ENCODE measurements at regions not wholly inside any gene's neighbourhood (a gene's known extent, or its start where the extent isn't known, plus 50 kb on each side); places are given as distances from the start of the nearest gene placed in this dataset.

GRCh38 chr3:151935446-151935845, 62.0 kb downstream of the SUCNR1 start:
- DNase-seq (ENCODE audit: insufficient read length, low spot score) (no peak), FAIRE-seq (no peak)

GRCh38 chr3:151940481-151940880, 67.0 kb downstream of the SUCNR1 start:
- DNase-seq (ENCODE audit: insufficient read length, low spot score) (no peak), FAIRE-seq (no peak)
- TF ChIP-seq POLR2AphosphoS5 (IDR thresholded peaks at IDR 0.05; ENCODE audit: low read depth, low read length) (no peak), POLR2A (IDR thresholded peaks at IDR 0.05; ENCODE audit: low read depth, low read length) (no peak), TAF1 (IDR thresholded peaks at IDR 0.05; ENCODE audit: low read depth, low read length) (no peak), POU2F2 (IDR thresholded peaks at IDR 0.05; ENCODE audit: low read depth, low read length) (no peak), PAX5 (IDR thresholded peaks at IDR 0.05; ENCODE audit: insufficient read depth, low read length, severe bottlenecking) (no peak), SPI1 (IDR thresholded peaks at IDR 0.05; ENCODE audit: low read depth, low read length) (no peak)

More at GRCh38 chr3:151935446-151935845, 62.0 kb downstream of the SUCNR1 start:
- TF ChIP-seq POLR2A (IDR thresholded peaks at IDR 0.05; ENCODE audit: low read depth, low read length) (no peak), POLR2AphosphoS5 (IDR thresholded peaks at IDR 0.05; ENCODE audit: low read depth, low read length) (no peak), POU2F2 (IDR thresholded peaks at IDR 0.05; ENCODE audit: low read depth, low read length) (no peak), SPI1 (IDR thresholded peaks at IDR 0.05; ENCODE audit: low read depth, low read length) (no peak), TAF1 (IDR thresholded peaks at IDR 0.05; ENCODE audit: low read depth, low read length) (no peak), PAX5 (IDR thresholded peaks at IDR 0.05; ENCODE audit: insufficient read depth, low read length, severe bottlenecking) (no peak)

GRCh38 chr3:151943539-151943938, 70.1 kb downstream of the SUCNR1 start:
- FAIRE-seq (no peak), DNase-seq (ENCODE audit: insufficient read length, low spot score) (no peak)
- TF ChIP-seq TAF1 (IDR thresholded peaks at IDR 0.05; ENCODE audit: low read depth, low read length) = no peak
- no peak for TF ChIP-seq POLR2AphosphoS5 (IDR thresholded peaks at IDR 0.05; ENCODE audit: low read depth, low read length)
- no peak for TF ChIP-seq PAX5 (IDR thresholded peaks at IDR 0.05; ENCODE audit: insufficient read depth, low read length, severe bottlenecking)
- TF ChIP-seq SPI1 (IDR thresholded peaks at IDR 0.05; ENCODE audit: low read depth, low read length) = no peak
- no peak for TF ChIP-seq POU2F2 (IDR thresholded peaks at IDR 0.05; ENCODE audit: low read depth, low read length)
- no peak for TF ChIP-seq POLR2A (IDR thresholded peaks at IDR 0.05; ENCODE audit: low read depth, low read length)

GRCh38 chr3:151944356-151944755, 70.9 kb downstream of the SUCNR1 start:
- DNase-seq (ENCODE audit: insufficient read length, low spot score) (no peak), FAIRE-seq (no peak)
- no peak for TF ChIP-seq POLR2A (IDR thresholded peaks at IDR 0.05; ENCODE audit: low read depth, low read length)
- TF ChIP-seq SPI1 (IDR thresholded peaks at IDR 0.05; ENCODE audit: low read depth, low read length) = no peak
- TF ChIP-seq TAF1 (IDR thresholded peaks at IDR 0.05; ENCODE audit: low read depth, low read length) = no peak
- no peak for TF ChIP-seq POLR2AphosphoS5 (IDR thresholded peaks at IDR 0.05; ENCODE audit: low read depth, low read length)
- TF ChIP-seq POU2F2 (IDR thresholded peaks at IDR 0.05; ENCODE audit: low read depth, low read length) = no peak
- TF ChIP-seq PAX5 (IDR thresholded peaks at IDR 0.05; ENCODE audit: insufficient read depth, low read length, severe bottlenecking) = no peak

GRCh38 chr3:151946606-151947005, 73.2 kb downstream of the SUCNR1 start:
- no peak for DNase-seq (ENCODE audit: insufficient read length, low spot score)
- no peak for FAIRE-seq

GRCh38 chr3:151949706-151950105, 76.3 kb downstream of the SUCNR1 start:
- peak; percentile 31 for FAIRE-seq
- no peak for DNase-seq (ENCODE audit: insufficient read length, low spot score)
- no peak for TF ChIP-seq POU2F2 (IDR thresholded peaks at IDR 0.05; ENCODE audit: low read depth, low read length)
- TF ChIP-seq SPI1 (IDR thresholded peaks at IDR 0.05; ENCODE audit: low read depth, low read length) = no peak
- no peak for TF ChIP-seq PAX5 (IDR thresholded peaks at IDR 0.05; ENCODE audit: insufficient read depth, low read length, severe bottlenecking)
- no peak for TF ChIP-seq TAF1 (IDR thresholded peaks at IDR 0.05; ENCODE audit: low read depth, low read length)

More at GRCh38 chr3:151946606-151947005, 73.2 kb downstream of the SUCNR1 start:
- TF ChIP-seq TAF1 (IDR thresholded peaks at IDR 0.05; ENCODE audit: low read depth, low read length) (no peak), POU2F2 (IDR thresholded peaks at IDR 0.05; ENCODE audit: low read depth, low read length) (no peak), POLR2A (IDR thresholded peaks at IDR 0.05; ENCODE audit: low read depth, low read length) (no peak)

- DNase-seq (ENCODE audit: insufficient read length, low spot score) = no peak
- no peak for FAIRE-seq
- TF ChIP-seq PAX5 (IDR thresholded peaks at IDR 0.05; ENCODE audit: insufficient read depth, low read length, severe bottlenecking) (no peak), TAF1 (IDR thresholded peaks at IDR 0.05; ENCODE audit: low read depth, low read length) (no peak), POLR2A (IDR thresholded peaks at IDR 0.05; ENCODE audit: low read depth, low read length) (no peak), SPI1 (IDR thresholded peaks at IDR 0.05; ENCODE audit: low read depth, low read length) (no peak), POU2F2 (IDR thresholded peaks at IDR 0.05; ENCODE audit: low read depth, low read length) (no peak), POLR2AphosphoS5 (IDR thresholded peaks at IDR 0.05; ENCODE audit: low read depth, low read length) (no peak)
These were observed 81.9 kb downstream of the SUCNR1 start for GRCh38 chr3:151955356-151955755.

GRCh38 chr3:151960961-151961580, 87.6 kb downstream of the SUCNR1 start:
- TF ChIP-seq POU2F2 (IDR thresholded peaks at IDR 0.05; ENCODE audit: low read depth, low read length) (no peak), PAX5 (IDR thresholded peaks at IDR 0.05; ENCODE audit: insufficient read depth, low read length, severe bottlenecking) (no peak), POLR2AphosphoS5 (IDR thresholded peaks at IDR 0.05; ENCODE audit: low read depth, low read length) (no peak), SPI1 (IDR thresholded peaks at IDR 0.05; ENCODE audit: low read depth, low read length) (no peak), TAF1 (IDR thresholded peaks at IDR 0.05; ENCODE audit: low read depth, low read length) (no peak), POLR2A (IDR thresholded peaks at IDR 0.05; ENCODE audit: low read depth, low read length) (no peak)
- DNase-seq (ENCODE audit: insufficient read length, low spot score) = no peak
- no peak for FAIRE-seq

- no peak for TF ChIP-seq SPI1 (IDR thresholded peaks at IDR 0.05; ENCODE audit: low read depth, low read length)
- no peak for TF ChIP-seq POU2F2 (IDR thresholded peaks at IDR 0.05; ENCODE audit: low read depth, low read length)
- no peak for TF ChIP-seq PAX5 (IDR thresholded peaks at IDR 0.05; ENCODE audit: insufficient read depth, low read length, severe bottlenecking)
- TF ChIP-seq POLR2A (IDR thresholded peaks at IDR 0.05; ENCODE audit: low read depth, low read length) = no peak
- FAIRE-seq (no peak), DNase-seq (ENCODE audit: insufficient read length, low spot score) (no peak)
These were observed 88.9 kb downstream of the SUCNR1 start for GRCh38 chr3:151962352-151962751.

GRCh38 chr3:151962912-151963311, 89.5 kb downstream of the SUCNR1 start:
- DNase-seq (ENCODE audit: insufficient read length, low spot score) (no peak), FAIRE-seq (no peak)
- TF ChIP-seq POLR2A (IDR thresholded peaks at IDR 0.05; ENCODE audit: low read depth, low read length) = no peak
- TF ChIP-seq TAF1 (IDR thresholded peaks at IDR 0.05; ENCODE audit: low read depth, low read length) = no peak
- no peak for TF ChIP-seq POLR2AphosphoS5 (IDR thresholded peaks at IDR 0.05; ENCODE audit: low read depth, low read length)
- TF ChIP-seq POU2F2 (IDR thresholded peaks at IDR 0.05; ENCODE audit: low read depth, low read length) = no peak
- TF ChIP-seq PAX5 (IDR thresholded peaks at IDR 0.05; ENCODE audit: insufficient read depth, low read length, severe bottlenecking) = no peak
- no peak for TF ChIP-seq SPI1 (IDR thresholded peaks at IDR 0.05; ENCODE audit: low read depth, low read length)

All from GM12891 (cell line).